ENCODE measurements at regions not wholly inside any gene's neighbourhood (a gene's known extent, or its start where the extent isn't known, plus 50 kb on each side); places are given as distances from the start of the nearest gene placed in this dataset.

- TF ChIP-seq, protein P1, sequence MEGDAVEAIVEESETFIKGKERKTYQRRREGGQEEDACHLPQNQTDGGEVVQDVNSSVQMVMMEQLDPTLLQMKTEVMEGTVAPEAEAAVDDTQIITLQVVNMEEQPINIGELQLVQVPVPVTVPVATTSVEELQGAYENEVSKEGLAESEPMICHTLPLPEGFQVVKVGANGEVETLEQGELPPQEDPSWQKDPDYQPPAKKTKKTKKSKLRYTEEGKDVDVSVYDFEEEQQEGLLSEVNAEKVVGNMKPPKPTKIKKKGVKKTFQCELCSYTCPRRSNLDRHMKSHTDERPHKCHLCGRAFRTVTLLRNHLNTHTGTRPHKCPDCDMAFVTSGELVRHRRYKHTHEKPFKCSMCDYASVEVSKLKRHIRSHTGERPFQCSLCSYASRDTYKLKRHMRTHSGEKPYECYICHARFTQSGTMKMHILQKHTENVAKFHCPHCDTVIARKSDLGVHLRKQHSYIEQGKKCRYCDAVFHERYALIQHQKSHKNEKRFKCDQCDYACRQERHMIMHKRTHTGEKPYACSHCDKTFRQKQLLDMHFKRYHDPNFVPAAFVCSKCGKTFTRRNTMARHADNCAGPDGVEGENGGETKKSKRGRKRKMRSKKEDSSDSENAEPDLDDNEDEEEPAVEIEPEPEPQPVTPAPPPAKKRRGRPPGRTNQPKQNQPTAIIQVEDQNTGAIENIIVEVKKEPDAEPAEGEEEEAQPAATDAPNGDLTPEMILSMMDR (IDR thresholded peaks at IDR 0.05; ENCODE audit: borderline replicate concordance, control extremely low read depth, extremely low read depth, insufficient read depth, missing control alignments) = no peak
- in situ Hi-C loops (cut with MboI; ENCODE audit: low sequenced_read_pairs, unreplicated experiment) = no loop called here
- DNase-seq (ENCODE audit: low spot score) = no peak
Observed at GRCh38 chr12:61513499-61513898, 746.7 kb upstream of the USP15 start.

- DNase-seq (ENCODE audit: low spot score) = no peak
- TF ChIP-seq, protein P1 (IDR thresholded peaks at IDR 0.05; ENCODE audit: borderline replicate concordance, control extremely low read depth, extremely low read depth, insufficient read depth, missing control alignments) = no peak
- in situ Hi-C loops (cut with MboI; ENCODE audit: low sequenced_read_pairs, unreplicated experiment) = no loop called here
Observed at GRCh38 chr12:61514016-61514415, 746.2 kb upstream of the USP15 start.

GRCh38 chr12:61521258-61521657 lies 738.9 kb upstream of the USP15 start:
- TF ChIP-seq, protein P1 (IDR thresholded peaks at IDR 0.05; ENCODE audit: borderline replicate concordance, control extremely low read depth, extremely low read depth, insufficient read depth, missing control alignments) = no peak
- in situ Hi-C loops (cut with MboI; ENCODE audit: low sequenced_read_pairs, unreplicated experiment) = no loop called here
- DNase-seq (ENCODE audit: low spot score) = no peak

GRCh38 chr12:61523276-61523992 lies 736.8 kb upstream of the USP15 start:
- DNase-seq (ENCODE audit: low spot score) = no peak
- in situ Hi-C loops (cut with MboI; ENCODE audit: low sequenced_read_pairs, unreplicated experiment) = no loop called here
- TF ChIP-seq, protein P1 (IDR thresholded peaks at IDR 0.05; ENCODE audit: borderline replicate concordance, control extremely low read depth, extremely low read depth, insufficient read depth, missing control alignments) = no peak

DNA sequence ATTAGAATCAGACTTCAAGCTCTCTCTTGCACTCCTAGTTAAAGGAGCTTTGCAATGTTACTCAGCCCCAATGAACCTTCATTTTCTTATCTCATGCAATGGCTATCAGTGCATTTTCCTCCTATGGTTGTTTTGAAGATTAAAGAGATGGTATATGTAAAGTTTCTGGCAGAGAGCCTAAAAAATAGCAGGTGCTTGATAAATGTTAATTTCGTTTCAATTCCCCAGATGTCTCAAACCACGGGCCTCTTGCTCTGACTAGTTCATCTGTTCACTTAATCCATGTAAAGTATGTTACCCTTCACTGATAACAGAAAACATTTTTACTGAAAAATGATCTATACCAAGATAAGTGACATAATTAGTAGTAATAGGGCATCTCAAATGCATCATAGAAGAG lies 735.4 kb upstream of the USP15 start:
- TF ChIP-seq, protein P1 (IDR thresholded peaks at IDR 0.05; ENCODE audit: borderline replicate concordance, control extremely low read depth, extremely low read depth, insufficient read depth, missing control alignments) = no peak
- in situ Hi-C loops (cut with MboI; ENCODE audit: low sequenced_read_pairs, unreplicated experiment) = no loop called here
- no peak for DNase-seq (ENCODE audit: low spot score)

DNA sequence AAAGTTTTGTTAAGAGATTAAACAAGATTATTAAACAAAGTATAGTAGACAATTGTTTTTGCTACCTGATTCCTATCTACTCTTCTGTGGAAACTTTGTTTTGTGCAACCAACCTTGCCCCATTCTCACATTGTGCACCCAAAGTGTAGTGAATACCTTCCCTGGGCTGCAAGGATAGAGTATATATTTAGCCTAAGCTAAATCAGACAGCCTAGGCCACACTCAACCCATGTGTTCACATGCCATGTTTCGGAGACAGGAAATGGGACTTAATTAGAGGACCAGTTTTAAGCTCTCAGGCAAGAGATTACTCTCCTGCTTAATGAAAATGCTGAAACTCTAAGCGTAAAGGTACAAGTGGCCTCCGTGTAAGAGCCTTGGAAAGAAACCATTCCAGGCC lies 734.9 kb upstream of the USP15 start:
- no peak for DNase-seq (ENCODE audit: low spot score)
- in situ Hi-C loops (cut with MboI; ENCODE audit: low sequenced_read_pairs, unreplicated experiment) = no loop called here
- TF ChIP-seq, protein P1 (IDR thresholded peaks at IDR 0.05; ENCODE audit: borderline replicate concordance, control extremely low read depth, extremely low read depth, insufficient read depth, missing control alignments) = no peak

All from GM13976 (cell line).